Transverse colon (tissue), 4 donors: ENCODE measurements at regions not wholly inside any gene's neighbourhood (a gene's known extent, or its start where the extent isn't known, plus 50 kb on each side); places are given as distances from the start of the nearest gene placed in this dataset.

Experiments used
- EP300 ChIP-seq: sonication (generic); formaldehyde crosslinking; IDR thresholded peaks from one replicate; pipeline ENCODE4 v1.6.1; 2017; ENCODE audit warnings: antibody characterized with exemption, low read depth
- POLR2A ChIP-seq: fragments of 450-650 bp; IDR thresholded peaks from one replicate; pipeline ENCODE4 v1.6.1; 2016; ENCODE audit warnings: antibody characterized with exemption, mild to moderate bottlenecking, moderate library complexity
- POLR2AphosphoS5 ChIP-seq, 3 donors: sonication (generic); formaldehyde crosslinking; IDR thresholded peaks; one replicate each; pipeline ENCODE4 v1.6.1; 2016; ENCODE audit warnings: antibody characterized with exemption in 3 of 3
- TF ChIP-seq, protein P1 (sequence below), 5 experiments: fragments of 200-600 bp in 3 of 5; fragments of 450-650 bp in 2 of 5; sonication (generic) in 3 of 5; IDR thresholded peaks; 1 replicate in 2 of 5; 2 replicates in 3 of 5; pipeline ENCODE4 v1.5.1; 2016 to 2017; ENCODE audit warnings: antibody characterized with exemption in 5 of 5, inconsistent platforms in 3 of 5, mild to moderate bottlenecking in 2 of 5, moderate library complexity in 1 of 5

DNA sequence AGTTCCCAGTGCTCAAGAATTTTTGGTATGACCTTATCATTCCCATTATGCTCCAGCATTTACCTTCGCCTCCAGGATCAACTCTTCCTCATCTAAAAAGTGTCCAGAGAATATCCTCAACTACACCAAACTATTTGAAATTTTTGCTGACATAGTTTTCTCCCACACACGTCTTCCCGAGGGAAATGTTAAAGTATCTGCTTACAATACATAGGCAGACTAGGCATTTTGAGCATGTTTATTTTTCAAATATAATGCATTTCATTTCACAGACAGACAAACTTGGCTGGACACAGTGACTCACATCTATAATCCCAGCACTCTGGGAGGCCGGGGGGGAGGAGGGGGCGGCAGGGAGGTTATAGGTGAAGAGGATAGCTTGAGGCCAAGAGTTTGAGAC, 177.1 kb upstream of the TRIM24 start:
- TF ChIP-seq POLR2AphosphoS5 (IDR thresholded peaks at IDR 0.05) (no peak), POLR2A (no peak), EP300 (no peak)
- TF ChIP-seq, protein P1, sequence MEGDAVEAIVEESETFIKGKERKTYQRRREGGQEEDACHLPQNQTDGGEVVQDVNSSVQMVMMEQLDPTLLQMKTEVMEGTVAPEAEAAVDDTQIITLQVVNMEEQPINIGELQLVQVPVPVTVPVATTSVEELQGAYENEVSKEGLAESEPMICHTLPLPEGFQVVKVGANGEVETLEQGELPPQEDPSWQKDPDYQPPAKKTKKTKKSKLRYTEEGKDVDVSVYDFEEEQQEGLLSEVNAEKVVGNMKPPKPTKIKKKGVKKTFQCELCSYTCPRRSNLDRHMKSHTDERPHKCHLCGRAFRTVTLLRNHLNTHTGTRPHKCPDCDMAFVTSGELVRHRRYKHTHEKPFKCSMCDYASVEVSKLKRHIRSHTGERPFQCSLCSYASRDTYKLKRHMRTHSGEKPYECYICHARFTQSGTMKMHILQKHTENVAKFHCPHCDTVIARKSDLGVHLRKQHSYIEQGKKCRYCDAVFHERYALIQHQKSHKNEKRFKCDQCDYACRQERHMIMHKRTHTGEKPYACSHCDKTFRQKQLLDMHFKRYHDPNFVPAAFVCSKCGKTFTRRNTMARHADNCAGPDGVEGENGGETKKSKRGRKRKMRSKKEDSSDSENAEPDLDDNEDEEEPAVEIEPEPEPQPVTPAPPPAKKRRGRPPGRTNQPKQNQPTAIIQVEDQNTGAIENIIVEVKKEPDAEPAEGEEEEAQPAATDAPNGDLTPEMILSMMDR (IDR thresholded peaks at IDR 0.05) = no peak
